GM19452 (cell line): ENCODE measurements at regions not wholly inside any gene's neighbourhood (a gene's known extent, or its start where the extent isn't known, plus 50 kb on each side); places are given as distances from the start of the nearest gene placed in this dataset.

Source experiments
- ATAC-seq: cut with Tn5 transposase; IDR thresholded peaks from one replicate; pipeline ENCODE4 v1.9.1; 2021; ENCODE audit not compliant: unreplicated experiment

- no peak for ATAC-seq
These were observed 73.3 kb upstream of the AKAP13 start for GRCh38 chr15:85306946-85307686.

- no peak for ATAC-seq
These were observed 72.7 kb upstream of the AKAP13 start for GRCh38 chr15:85307687-85308045.

- no peak for ATAC-seq
These were observed 68.8 kb upstream of the AKAP13 start for GRCh38 chr15:85311647-85312046.

DNA sequence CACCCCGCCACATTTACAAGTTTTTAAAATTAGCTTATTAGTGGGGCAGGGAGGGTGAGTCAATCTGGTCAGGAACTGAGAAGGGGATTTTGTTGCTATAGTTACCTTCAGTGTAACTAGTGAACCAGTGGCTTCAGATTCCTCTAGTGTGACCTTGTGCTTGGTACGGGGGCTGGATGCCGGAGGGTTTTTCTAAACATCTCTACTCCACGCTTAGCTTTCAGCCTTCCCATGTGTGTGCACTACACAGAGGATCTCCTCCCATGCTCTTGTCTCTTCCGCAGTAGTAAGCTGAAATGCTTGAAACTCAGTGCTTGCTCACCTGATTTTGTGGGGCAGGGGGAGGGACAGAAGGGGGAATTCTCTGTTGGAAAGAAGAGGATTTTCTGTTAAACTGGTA is 67.9 kb upstream of the AKAP13 start:
- peak; percentile 92 for ATAC-seq

- peak; percentile 33 for ATAC-seq
These were observed 67.5 kb upstream of the AKAP13 start for GRCh38 chr15:85312929-85313331.

GRCh38 chr15:85313339-85313738 is 67.1 kb upstream of the AKAP13 start:
- ATAC-seq = no peak

- ATAC-seq = no peak
These were observed 66.3 kb upstream of the AKAP13 start for GRCh38 chr15:85314146-85314545.

- ATAC-seq = no peak
These were observed 65.8 kb upstream of the AKAP13 start for GRCh38 chr15:85314633-85315032.

- ATAC-seq = no peak
These were observed 64.0 kb upstream of the AKAP13 start for GRCh38 chr15:85316244-85316934.

GRCh38 chr15:85318048-85318731 is 62.2 kb upstream of the AKAP13 start:
- ATAC-seq = peak; percentile 94

DNA sequence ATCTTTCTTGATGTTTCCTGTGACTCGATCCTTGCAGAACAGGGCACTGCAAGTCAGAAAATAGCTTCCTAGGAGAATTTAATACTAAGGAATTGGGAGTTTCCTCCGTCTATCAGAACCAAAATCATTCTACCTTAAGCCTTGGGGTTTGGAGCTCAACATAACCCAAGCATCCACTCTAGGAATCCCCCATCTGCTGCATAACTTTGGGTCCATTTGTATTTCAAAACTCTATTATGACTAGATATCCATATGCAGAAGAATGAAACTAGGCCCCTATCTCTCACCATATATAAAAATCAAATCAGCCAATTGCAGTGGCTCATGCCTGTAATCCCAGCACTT is 61.7 kb upstream of the AKAP13 start:
- peak; percentile 16 for ATAC-seq

GRCh38 chr15:85324202-85324601 is 56.2 kb upstream of the AKAP13 start:
- ATAC-seq = no peak

DNA sequence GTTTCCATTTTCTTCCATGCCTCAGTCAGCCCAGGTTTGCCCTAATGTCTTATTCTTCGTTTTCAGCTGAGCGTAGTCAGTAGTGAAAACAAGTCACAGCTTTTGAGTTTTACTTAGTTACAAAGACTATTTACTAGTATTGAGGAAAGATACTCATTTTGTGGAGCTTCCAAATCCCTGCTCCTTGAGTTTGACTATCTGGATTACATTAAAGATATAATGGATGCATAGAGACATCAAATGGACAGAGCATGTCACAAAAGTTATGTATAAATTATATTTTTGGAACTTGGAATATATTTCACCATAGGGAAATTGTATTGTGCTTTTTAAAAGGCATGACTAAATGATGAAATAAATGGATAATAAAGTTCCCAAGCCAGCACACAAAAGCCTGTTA is 54.6 kb upstream of the AKAP13 start:
- ATAC-seq = no peak

GRCh38 chr15:85326291-85326690 is 54.1 kb upstream of the AKAP13 start:
- ATAC-seq = no peak

DNA sequence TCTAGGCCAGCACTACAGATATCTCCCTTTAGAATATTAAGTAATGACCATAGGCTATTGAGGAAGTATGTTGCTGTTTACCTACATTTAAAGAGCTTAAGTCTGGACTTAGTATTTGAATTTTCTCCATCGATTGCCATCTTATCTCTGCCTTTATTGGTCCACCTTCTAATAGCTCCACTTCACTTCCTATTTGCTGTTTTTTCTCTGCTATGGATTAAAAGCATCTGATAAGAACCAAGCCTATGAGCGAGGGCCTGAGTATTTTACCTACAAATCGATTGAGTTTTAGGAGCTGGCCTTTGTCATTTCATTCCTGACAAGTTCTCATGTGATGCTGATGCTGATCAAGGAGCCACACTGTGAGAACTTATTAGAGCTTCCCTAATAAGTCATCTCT is 52.6 kb upstream of the AKAP13 start:
- no peak for ATAC-seq

DNA sequence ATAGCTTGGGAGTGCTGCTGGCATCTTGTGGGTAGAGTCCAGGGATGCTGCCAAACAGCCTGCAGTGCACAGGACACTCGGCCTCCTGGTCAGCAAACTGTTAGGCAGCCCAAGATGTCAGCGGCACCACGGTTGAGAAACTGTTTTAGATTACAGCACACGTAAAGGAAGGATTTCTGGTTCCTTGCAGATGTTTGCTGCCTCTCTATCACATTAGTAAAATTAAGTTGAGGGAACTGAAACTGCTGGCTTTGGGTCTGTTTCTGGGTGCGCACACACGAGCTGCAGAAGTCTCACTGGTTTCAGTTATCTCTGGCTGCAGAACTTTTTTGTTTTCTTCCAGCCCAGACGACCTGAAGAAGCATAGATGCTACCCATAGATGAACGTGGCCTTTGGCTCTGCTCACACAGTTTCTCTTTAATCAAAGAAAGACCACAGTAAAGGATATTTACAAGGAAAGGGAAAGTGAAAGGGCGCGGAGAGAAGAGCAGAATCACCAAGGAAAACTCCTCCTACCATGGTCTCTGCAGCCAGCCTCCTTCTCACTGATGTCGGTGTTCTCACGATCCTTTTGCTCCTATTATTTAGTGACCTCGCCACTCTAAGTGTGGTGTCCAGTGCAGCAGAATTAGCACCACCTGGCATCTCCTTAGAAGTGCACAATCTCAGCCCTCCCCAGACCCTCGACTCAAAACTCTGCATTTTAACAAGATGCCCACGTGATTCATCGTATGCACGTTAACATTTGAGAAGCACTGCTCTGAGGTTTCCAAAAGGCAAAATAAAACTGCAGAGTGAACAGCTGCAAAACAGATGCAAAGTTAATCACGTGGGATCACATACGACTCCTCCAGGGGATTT is 50.6 kb upstream of the AKAP13 start:
- peak; percentile 41 for ATAC-seq
